ENCODE measurements at regions not wholly inside any gene's neighbourhood (a gene's known extent, or its start where the extent isn't known, plus 50 kb on each side); places are given as distances from the start of the nearest gene placed in this dataset.

DNA sequence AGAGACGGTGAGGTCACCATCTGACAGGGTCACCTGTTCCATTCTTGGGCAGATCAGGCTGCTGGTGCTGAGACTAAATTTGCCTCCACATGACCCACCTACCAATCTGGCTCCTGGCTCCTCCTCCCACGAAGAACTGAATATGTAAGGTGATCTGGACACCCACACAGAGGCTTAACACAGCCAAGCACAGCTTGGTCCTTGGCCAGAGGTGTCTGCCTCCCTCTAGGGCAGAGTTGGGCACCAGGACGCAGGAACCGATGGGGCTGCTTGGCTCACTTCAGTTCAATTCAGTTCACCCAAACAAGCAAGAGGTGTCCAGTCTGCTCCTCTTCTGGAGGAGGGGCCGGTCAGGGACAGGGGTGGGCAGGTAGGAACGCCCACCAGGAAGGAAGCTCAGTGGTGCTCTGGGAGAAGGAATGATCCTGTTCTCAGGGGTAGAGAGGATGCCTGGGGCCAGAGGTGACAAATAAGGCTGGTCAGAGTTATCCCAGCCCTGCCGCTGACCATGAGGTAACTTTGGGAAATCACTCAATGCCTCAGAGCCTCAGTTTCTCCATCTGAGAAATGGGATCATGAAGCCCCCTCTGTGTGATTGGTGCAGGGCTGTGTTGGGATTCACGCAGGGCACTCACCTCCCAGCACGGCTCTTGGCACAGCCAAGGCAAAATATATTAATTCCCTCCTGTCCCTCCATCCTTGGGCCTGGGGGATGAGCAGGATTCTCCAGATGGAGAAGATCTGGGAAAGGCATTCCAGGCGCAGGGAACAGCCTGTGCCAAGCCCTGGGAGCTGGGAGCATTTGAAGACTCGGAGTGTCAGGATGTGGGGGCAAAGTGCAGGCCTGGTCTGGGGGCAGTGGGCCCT, 284.5 kb downstream of the PTPRU start:
- TF ChIP-seq POLR2A (IDR thresholded peaks at IDR 0.05; ENCODE audit: low read depth) (no peak), POLR2AphosphoS5 (IDR thresholded peaks at IDR 0.05) (no peak), EP300 (IDR thresholded peaks at IDR 0.05) (no peak)
- TF ChIP-seq, protein P1, sequence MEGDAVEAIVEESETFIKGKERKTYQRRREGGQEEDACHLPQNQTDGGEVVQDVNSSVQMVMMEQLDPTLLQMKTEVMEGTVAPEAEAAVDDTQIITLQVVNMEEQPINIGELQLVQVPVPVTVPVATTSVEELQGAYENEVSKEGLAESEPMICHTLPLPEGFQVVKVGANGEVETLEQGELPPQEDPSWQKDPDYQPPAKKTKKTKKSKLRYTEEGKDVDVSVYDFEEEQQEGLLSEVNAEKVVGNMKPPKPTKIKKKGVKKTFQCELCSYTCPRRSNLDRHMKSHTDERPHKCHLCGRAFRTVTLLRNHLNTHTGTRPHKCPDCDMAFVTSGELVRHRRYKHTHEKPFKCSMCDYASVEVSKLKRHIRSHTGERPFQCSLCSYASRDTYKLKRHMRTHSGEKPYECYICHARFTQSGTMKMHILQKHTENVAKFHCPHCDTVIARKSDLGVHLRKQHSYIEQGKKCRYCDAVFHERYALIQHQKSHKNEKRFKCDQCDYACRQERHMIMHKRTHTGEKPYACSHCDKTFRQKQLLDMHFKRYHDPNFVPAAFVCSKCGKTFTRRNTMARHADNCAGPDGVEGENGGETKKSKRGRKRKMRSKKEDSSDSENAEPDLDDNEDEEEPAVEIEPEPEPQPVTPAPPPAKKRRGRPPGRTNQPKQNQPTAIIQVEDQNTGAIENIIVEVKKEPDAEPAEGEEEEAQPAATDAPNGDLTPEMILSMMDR (IDR thresholded peaks at IDR 0.05): no peak

Data from esophagus muscularis mucosa (tissue), 4 donors.